ENCODE measurements at regions not wholly inside any gene's neighbourhood (a gene's known extent, or its start where the extent isn't known, plus 50 kb on each side); places are given as distances from the start of the nearest gene placed in this dataset.

- TF ChIP-seq, protein P1, sequence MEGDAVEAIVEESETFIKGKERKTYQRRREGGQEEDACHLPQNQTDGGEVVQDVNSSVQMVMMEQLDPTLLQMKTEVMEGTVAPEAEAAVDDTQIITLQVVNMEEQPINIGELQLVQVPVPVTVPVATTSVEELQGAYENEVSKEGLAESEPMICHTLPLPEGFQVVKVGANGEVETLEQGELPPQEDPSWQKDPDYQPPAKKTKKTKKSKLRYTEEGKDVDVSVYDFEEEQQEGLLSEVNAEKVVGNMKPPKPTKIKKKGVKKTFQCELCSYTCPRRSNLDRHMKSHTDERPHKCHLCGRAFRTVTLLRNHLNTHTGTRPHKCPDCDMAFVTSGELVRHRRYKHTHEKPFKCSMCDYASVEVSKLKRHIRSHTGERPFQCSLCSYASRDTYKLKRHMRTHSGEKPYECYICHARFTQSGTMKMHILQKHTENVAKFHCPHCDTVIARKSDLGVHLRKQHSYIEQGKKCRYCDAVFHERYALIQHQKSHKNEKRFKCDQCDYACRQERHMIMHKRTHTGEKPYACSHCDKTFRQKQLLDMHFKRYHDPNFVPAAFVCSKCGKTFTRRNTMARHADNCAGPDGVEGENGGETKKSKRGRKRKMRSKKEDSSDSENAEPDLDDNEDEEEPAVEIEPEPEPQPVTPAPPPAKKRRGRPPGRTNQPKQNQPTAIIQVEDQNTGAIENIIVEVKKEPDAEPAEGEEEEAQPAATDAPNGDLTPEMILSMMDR (conservative IDR thresholded peaks at IDR 0.05) = no peak
- no peak for TF ChIP-seq EZH2 (IDR thresholded peaks at IDR 0.05; ENCODE audit: low read depth)
These were observed 54.7 kb upstream of the NANOGP8 start for GRCh38 chr15:35139822-35140221.
